ENCODE measurements at regions not wholly inside any gene's neighbourhood (a gene's known extent, or its start where the extent isn't known, plus 50 kb on each side); places are given as distances from the start of the nearest gene placed in this dataset.

GRCh38 chr2:22055784-22056620, 932.2 kb downstream of the TDRD15 start:
- Histone ChIP-seq H3K36me3 (no peaks in the 10 kb centered on the region), H3K9me3 (no peaks in the 10 kb centered on the region), H3K27ac (no peak overlapping the region), H3K27me3 (no peaks in the 10 kb centered on the region), H3K4me1 (no peaks in the 10 kb centered on the region), H3K4me3 (no peak overlapping the region)
- TF ChIP-seq POLR2A (IDR thresholded peaks at IDR 0.05) (no peak), EP300 (IDR thresholded peaks at IDR 0.05) (no peak), POLR2AphosphoS5 (IDR thresholded peaks at IDR 0.05) (no peak)
- TF ChIP-seq, protein P1, sequence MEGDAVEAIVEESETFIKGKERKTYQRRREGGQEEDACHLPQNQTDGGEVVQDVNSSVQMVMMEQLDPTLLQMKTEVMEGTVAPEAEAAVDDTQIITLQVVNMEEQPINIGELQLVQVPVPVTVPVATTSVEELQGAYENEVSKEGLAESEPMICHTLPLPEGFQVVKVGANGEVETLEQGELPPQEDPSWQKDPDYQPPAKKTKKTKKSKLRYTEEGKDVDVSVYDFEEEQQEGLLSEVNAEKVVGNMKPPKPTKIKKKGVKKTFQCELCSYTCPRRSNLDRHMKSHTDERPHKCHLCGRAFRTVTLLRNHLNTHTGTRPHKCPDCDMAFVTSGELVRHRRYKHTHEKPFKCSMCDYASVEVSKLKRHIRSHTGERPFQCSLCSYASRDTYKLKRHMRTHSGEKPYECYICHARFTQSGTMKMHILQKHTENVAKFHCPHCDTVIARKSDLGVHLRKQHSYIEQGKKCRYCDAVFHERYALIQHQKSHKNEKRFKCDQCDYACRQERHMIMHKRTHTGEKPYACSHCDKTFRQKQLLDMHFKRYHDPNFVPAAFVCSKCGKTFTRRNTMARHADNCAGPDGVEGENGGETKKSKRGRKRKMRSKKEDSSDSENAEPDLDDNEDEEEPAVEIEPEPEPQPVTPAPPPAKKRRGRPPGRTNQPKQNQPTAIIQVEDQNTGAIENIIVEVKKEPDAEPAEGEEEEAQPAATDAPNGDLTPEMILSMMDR (IDR thresholded peaks at IDR 0.05): no peak
- peak in 1 of 2 donors; percentile 22 for DNase-seq
- 52 to 78% (median 61%) methylated on average over 4 of the region's 4 CpGs for WGBS, 5 donors
- intact Hi-C loops (cut with DNase I; ENCODE audit: low total_unique reads): no loop called here

GRCh38 chr2:22056621-22057132, 932.9 kb downstream of the TDRD15 start:
- Histone ChIP-seq H3K4me3 (no peak overlapping the region), H3K4me1 (no peaks in the 10 kb centered on the region), H3K36me3 (no peaks in the 10 kb centered on the region), H3K27ac (no peak overlapping the region), H3K27me3 (no peaks in the 10 kb centered on the region), H3K9me3 (no peaks in the 10 kb centered on the region)
- 87 to 91% (median 89%) methylated on average over 5 of the region's 5 CpGs for WGBS, 5 donors
- TF ChIP-seq POLR2A (IDR thresholded peaks at IDR 0.05) (no peak), POLR2AphosphoS5 (IDR thresholded peaks at IDR 0.05) (no peak), EP300 (IDR thresholded peaks at IDR 0.05) (no peak)
- TF ChIP-seq, protein P1 (IDR thresholded peaks at IDR 0.05): no peak
- intact Hi-C loops (cut with DNase I; ENCODE audit: low total_unique reads): no loop called here
- DNase-seq: no peak

GRCh38 chr2:22062679-22063078, 938.9 kb downstream of the TDRD15 start:
- Histone ChIP-seq H3K36me3 (no peaks in the 10 kb centered on the region), H3K4me3 (no peak overlapping the region), H3K27ac (no peak overlapping the region), H3K27me3 (no peaks in the 10 kb centered on the region), H3K4me1 (no peaks in the 10 kb centered on the region), H3K9me3 (no peaks in the 10 kb centered on the region)
- DNase-seq: no peak
- TF ChIP-seq POLR2AphosphoS5 (IDR thresholded peaks at IDR 0.05) (no peak), POLR2A (IDR thresholded peaks at IDR 0.05) (no peak), EP300 (IDR thresholded peaks at IDR 0.05) (no peak)
- TF ChIP-seq, protein P1 (IDR thresholded peaks at IDR 0.05): no peak
- 85 to 93% (median 90%) methylated on average over 4 of the region's 4 CpGs for WGBS, 5 donors
- intact Hi-C loops (cut with DNase I; ENCODE audit: low total_unique reads): no loop called here

GRCh38 chr2:22076454-22076853, 952.7 kb downstream of the TDRD15 start:
- H3K27ac ChIP-seq: no peak overlapping the region
- H3K4me3 ChIP-seq: no peak overlapping the region
- no peaks in the 10 kb centered on the region for H3K9me3 ChIP-seq
- no peak for DNase-seq
- no peaks in the 10 kb centered on the region for H3K27me3 ChIP-seq
- no peaks in the 10 kb centered on the region for H3K36me3 ChIP-seq
- 37 to 46% (median 43%) methylated on average over 1 of the region's 1 CpG for WGBS, 5 donors
- H3K4me1 ChIP-seq: no peaks in the 10 kb centered on the region
- intact Hi-C loops (cut with DNase I; ENCODE audit: low total_unique reads): no loop called here
- TF ChIP-seq, protein P1 (IDR thresholded peaks at IDR 0.05): no peak
- TF ChIP-seq POLR2A (IDR thresholded peaks at IDR 0.05): no peak
